ENCODE measurements at regions not wholly inside any gene's neighbourhood (a gene's known extent, or its start where the extent isn't known, plus 50 kb on each side); places are given as distances from the start of the nearest gene placed in this dataset.

- intact Hi-C loops (cut with micrococcal nuclease; ENCODE audit: unreplicated experiment): no loop called here
- ChIA-PET POLR2A (ENCODE audit: low non-redundant PET) (no interaction called here), CTCF (no interaction called here)
- Histone ChIP-seq H3K4me3 (ENCODE audit: low read depth, low read length, poor library complexity, severe bottlenecking) (no peak overlapping the region), H3K9me3 (ENCODE audit: low read depth, low read length, poor library complexity, severe bottlenecking) (no peaks in the 10 kb centered on the region), H3K27ac (ENCODE audit: low read depth, low read length, poor library complexity, severe bottlenecking) (no peak overlapping the region), H3K4me1 (ENCODE audit: insufficient read depth, low read length, poor library complexity, severe bottlenecking) (no peaks in the 10 kb centered on the region), H3K27me3 (replicated peaks; ENCODE audit: insufficient read depth, low read depth, low read length, poor library complexity) (no peaks in the 10 kb centered on the region), H3K36me3 (ENCODE audit: insufficient read depth, low read length, poor library complexity, severe bottlenecking) (no peaks in the 10 kb centered on the region)
- no peak for TF ChIP-seq EZH2 (IDR thresholded peaks at IDR 0.05; ENCODE audit: borderline replicate concordance, low read depth, low read length, poor library complexity, severe bottlenecking)
- TF ChIP-seq, protein P1, sequence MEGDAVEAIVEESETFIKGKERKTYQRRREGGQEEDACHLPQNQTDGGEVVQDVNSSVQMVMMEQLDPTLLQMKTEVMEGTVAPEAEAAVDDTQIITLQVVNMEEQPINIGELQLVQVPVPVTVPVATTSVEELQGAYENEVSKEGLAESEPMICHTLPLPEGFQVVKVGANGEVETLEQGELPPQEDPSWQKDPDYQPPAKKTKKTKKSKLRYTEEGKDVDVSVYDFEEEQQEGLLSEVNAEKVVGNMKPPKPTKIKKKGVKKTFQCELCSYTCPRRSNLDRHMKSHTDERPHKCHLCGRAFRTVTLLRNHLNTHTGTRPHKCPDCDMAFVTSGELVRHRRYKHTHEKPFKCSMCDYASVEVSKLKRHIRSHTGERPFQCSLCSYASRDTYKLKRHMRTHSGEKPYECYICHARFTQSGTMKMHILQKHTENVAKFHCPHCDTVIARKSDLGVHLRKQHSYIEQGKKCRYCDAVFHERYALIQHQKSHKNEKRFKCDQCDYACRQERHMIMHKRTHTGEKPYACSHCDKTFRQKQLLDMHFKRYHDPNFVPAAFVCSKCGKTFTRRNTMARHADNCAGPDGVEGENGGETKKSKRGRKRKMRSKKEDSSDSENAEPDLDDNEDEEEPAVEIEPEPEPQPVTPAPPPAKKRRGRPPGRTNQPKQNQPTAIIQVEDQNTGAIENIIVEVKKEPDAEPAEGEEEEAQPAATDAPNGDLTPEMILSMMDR (conservative IDR thresholded peaks at IDR 0.05; ENCODE audit: low read depth, low read length): no peak
- no peak for DNase-seq (ENCODE audit: low spot score)
- no TSS peak for BruUV-seq (replicated peaks)
Measured at GRCh38 chr2:133732059-133732458, 163.8 kb upstream of the NCKAP5 start.

GRCh38 chr2:133732982-133733900, 165.0 kb upstream of the NCKAP5 start:
- no peak overlapping the region for H3K4me3 ChIP-seq (ENCODE audit: low read depth, low read length, poor library complexity, severe bottlenecking)
- intact Hi-C loops (cut with micrococcal nuclease; ENCODE audit: unreplicated experiment): no loop called here
- no peaks in the 10 kb centered on the region for H3K4me1 ChIP-seq (ENCODE audit: insufficient read depth, low read length, poor library complexity, severe bottlenecking)
- no peak overlapping the region for H3K27ac ChIP-seq (ENCODE audit: low read depth, low read length, poor library complexity, severe bottlenecking)
- DNase-seq (ENCODE audit: low spot score): peak; percentile 12
- ChIA-PET POLR2A (ENCODE audit: low non-redundant PET) (no interaction called here), CTCF (no interaction called here)
- H3K9me3 ChIP-seq (ENCODE audit: low read depth, low read length, poor library complexity, severe bottlenecking): no peaks in the 10 kb centered on the region
- TF ChIP-seq, protein P1 (conservative IDR thresholded peaks at IDR 0.05; ENCODE audit: low read depth, low read length): no peak
- TF ChIP-seq EZH2 (IDR thresholded peaks at IDR 0.05; ENCODE audit: borderline replicate concordance, low read depth, low read length, poor library complexity, severe bottlenecking): no peak
- no TSS peak for BruUV-seq (replicated peaks)
- H3K27me3 ChIP-seq (replicated peaks; ENCODE audit: insufficient read depth, low read depth, low read length, poor library complexity): no peaks in the 10 kb centered on the region
- no peaks in the 10 kb centered on the region for H3K36me3 ChIP-seq (ENCODE audit: insufficient read depth, low read length, poor library complexity, severe bottlenecking)

DNA sequence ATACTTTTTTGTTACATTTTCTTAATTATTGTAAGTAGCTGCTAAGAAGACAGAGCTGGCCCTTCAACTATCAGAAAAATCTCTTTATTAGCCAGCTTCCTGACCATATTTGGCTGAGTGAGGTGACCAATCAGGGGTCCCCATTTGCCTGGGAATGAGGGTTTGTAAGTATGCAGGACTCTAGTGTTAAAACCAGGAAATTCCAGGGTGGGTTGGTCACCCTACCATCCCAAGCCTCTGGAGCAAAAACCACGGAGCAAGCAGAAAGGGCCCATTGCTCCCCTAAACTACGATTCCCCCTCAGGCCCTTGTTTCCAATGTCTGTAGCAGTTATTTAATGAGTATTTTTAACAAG, 165.6 kb upstream of the NCKAP5 start:
- BruUV-seq (replicated peaks): no TSS peak
- POLR2A ChIA-PET (ENCODE audit: low non-redundant PET): no interaction called here
- CTCF ChIA-PET: no interaction called here
- DNase-seq (ENCODE audit: low spot score): no peak
- TF ChIP-seq, protein P1 (conservative IDR thresholded peaks at IDR 0.05; ENCODE audit: low read depth, low read length): no peak
- no peak for TF ChIP-seq EZH2 (IDR thresholded peaks at IDR 0.05; ENCODE audit: borderline replicate concordance, low read depth, low read length, poor library complexity, severe bottlenecking)
- H3K4me1 ChIP-seq (ENCODE audit: insufficient read depth, low read length, poor library complexity, severe bottlenecking): no peaks in the 10 kb centered on the region
- intact Hi-C loops (cut with micrococcal nuclease; ENCODE audit: unreplicated experiment): no loop called here
- no peaks in the 10 kb centered on the region for H3K36me3 ChIP-seq (ENCODE audit: insufficient read depth, low read length, poor library complexity, severe bottlenecking)
- H3K4me3 ChIP-seq (ENCODE audit: low read depth, low read length, poor library complexity, severe bottlenecking): no peak overlapping the region
- no peak overlapping the region for H3K27ac ChIP-seq (ENCODE audit: low read depth, low read length, poor library complexity, severe bottlenecking)
- no peaks in the 10 kb centered on the region for H3K27me3 ChIP-seq (replicated peaks; ENCODE audit: insufficient read depth, low read depth, low read length, poor library complexity)
- no peaks in the 10 kb centered on the region for H3K9me3 ChIP-seq (ENCODE audit: low read depth, low read length, poor library complexity, severe bottlenecking)

Measured in A673 (cell line).